GM13976 (cell line): ENCODE measurements at regions not wholly inside any gene's neighbourhood (a gene's known extent, or its start where the extent isn't known, plus 50 kb on each side); places are given as distances from the start of the nearest gene placed in this dataset.

ENCODE experiments used
- DNase-seq: peaks from one replicate; pipeline ENCODE4 v3.0.0; 2012; ENCODE audit warnings: low spot score
- CTCF ChIP-seq: IDR thresholded peaks from 2 replicates; pipeline ENCODE4 v1.5.1; 2012; ENCODE audit warnings: borderline replicate concordance, mild to moderate bottlenecking; ENCODE audit not compliant: insufficient read depth; ENCODE audit errors: extremely low read depth, missing control alignments, control extremely low read depth
- in situ Hi-C: fragments of 300-500 bp; cut with MboI; formaldehyde crosslinking; loops from one replicate; pipeline ENCODE4 v1.12.0; 2022; ENCODE audit warnings: low sequenced_read_pairs, mixed read lengths, inconsistent platforms; ENCODE audit not compliant: unreplicated experiment

- TF ChIP-seq CTCF = no peak
- DNase-seq = no peak
- in situ Hi-C loops = no loop called here
Measured at GRCh38 chr7:52257890-52258289, 777.5 kb upstream of the POM121L12 start.

- no peak for TF ChIP-seq CTCF
- in situ Hi-C loops = no loop called here
- no peak for DNase-seq
Measured at GRCh38 chr7:52254396-52255010, 780.9 kb upstream of the POM121L12 start.

GRCh38 chr7:52253953-52254352, 781.5 kb upstream of the POM121L12 start:
- in situ Hi-C loops = no loop called here
- no peak for DNase-seq

GRCh38 chr7:52249741-52250140, 785.7 kb upstream of the POM121L12 start:
- no peak for DNase-seq
- in situ Hi-C loops = no loop called here
- no peak for TF ChIP-seq CTCF

More at GRCh38 chr7:52253953-52254352, 781.5 kb upstream of the POM121L12 start:
- TF ChIP-seq CTCF = no peak

- in situ Hi-C loops = no loop called here
- TF ChIP-seq CTCF = no peak
- no peak for DNase-seq
Measured at GRCh38 chr7:52247518-52247917, 787.9 kb upstream of the POM121L12 start.

GRCh38 chr7:52243685-52244084, 791.7 kb upstream of the POM121L12 start:
- no peak for TF ChIP-seq CTCF
- no peak for DNase-seq
- in situ Hi-C loops = no loop called here

GRCh38 chr7:52233248-52233647, 802.2 kb upstream of the POM121L12 start:
- TF ChIP-seq CTCF = no peak
- in situ Hi-C loops = no loop called here
- no peak for DNase-seq
